ENCODE measurements at regions not wholly inside any gene's neighbourhood (a gene's known extent, or its start where the extent isn't known, plus 50 kb on each side); places are given as distances from the start of the nearest gene placed in this dataset.

- no peak for TF ChIP-seq CTCF (IDR thresholded peaks at IDR 0.05; ENCODE audit: poor library complexity)
- TF ChIP-seq EZH2 (IDR thresholded peaks at IDR 0.05; ENCODE audit: borderline replicate concordance): no peak
Measured at GRCh38 chr13:63944911-63945310, 2529.3 kb upstream of the PCDH20 start.

All from hepatocyte (in vitro differentiated cells).